GM18873 (cell line): ENCODE measurements at regions not wholly inside any gene's neighbourhood (a gene's known extent, or its start where the extent isn't known, plus 50 kb on each side); places are given as distances from the start of the nearest gene placed in this dataset.
"Not testable (repeated sequence)": the region's sequence is repeated elsewhere in the genome, so short reads cannot be mapped to it uniquely, and the experiment has no call there.

Source experiments
- ATAC-seq: cut with Tn5 transposase; IDR thresholded peaks from one replicate; pipeline ENCODE4 v1.9.1; 2021; ENCODE audit warnings: mild to moderate bottlenecking, moderate library complexity, moderate number of reproducible peaks; ENCODE audit not compliant: unreplicated experiment, low FRiP score

DNA sequence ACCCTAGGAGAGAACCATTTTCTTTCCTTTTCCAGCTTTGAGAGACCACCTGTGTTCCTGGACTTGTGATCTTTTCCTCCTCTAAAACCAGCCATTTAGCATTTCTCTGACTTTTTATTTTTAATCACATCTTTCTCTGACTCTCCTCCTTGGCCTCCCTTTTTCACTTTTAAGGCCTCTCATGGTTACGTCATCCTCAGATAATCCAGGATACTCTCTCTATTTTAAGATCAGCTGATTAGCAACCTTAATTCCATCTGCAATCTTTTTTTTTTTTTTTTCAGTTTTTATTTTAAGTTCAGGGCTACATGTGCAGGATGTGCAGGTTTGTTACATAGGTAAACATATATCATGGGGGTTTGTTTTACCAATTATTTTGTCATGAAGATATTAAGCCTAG is 54.0 kb downstream of the RFPL4B start:
- ATAC-seq = no peak

- no peak for ATAC-seq
These were observed 60.0 kb downstream of the RFPL4B start for GRCh38 chr6:112407101-112407590.

GRCh38 chr6:112408522-112408921 is 61.4 kb downstream of the RFPL4B start:
- ATAC-seq = no peak

- ATAC-seq = no peak
These were observed 62.2 kb downstream of the RFPL4B start for GRCh38 chr6:112409311-112409710.

- ATAC-seq = no peak
These were observed 66.7 kb downstream of the RFPL4B start for GRCh38 chr6:112413780-112414179.

GRCh38 chr6:112415366-112415765 is 68.2 kb downstream of the RFPL4B start:
- ATAC-seq = no peak

DNA sequence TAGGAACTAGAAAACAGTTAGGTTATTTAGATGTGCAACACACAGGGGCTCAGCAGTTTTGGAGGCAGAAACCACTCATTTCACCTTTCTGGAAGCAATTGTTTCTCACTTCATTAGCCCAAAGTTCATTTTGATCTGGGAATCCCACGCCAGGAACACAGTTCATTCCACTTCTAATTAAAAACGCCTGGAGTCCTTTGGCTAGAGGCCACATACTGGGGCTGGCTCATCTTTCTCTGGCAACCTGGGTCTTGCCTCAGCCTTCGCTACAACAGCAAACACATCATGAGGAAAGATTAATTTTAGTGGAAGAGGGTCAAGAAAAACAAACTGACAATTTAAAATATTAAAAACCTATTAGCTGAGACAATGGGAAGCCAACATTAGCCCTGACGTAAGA is 69.7 kb downstream of the RFPL4B start:
- ATAC-seq = no peak

DNA sequence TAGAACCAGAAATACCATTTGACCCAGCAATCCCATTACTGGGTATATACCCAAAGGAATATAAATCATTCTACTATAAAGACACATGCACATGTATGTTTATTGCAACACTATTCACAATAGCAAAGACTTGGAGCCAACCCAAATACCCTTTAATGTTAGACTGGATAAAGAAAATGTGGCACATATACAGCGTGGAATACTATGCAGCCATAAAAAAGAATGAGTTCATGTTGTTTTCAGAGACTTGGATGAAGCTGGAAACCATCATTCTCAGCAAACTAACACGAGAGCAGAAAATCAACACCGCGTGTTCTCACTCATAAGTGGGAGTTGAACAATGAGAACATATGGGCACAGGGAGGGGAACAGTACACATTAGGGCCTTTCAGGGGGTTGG is 79.9 kb downstream of the RFPL4B start:
- ATAC-seq = not testable (repeated sequence)

- no peak for ATAC-seq
These were observed 80.4 kb downstream of the RFPL4B start for GRCh38 chr6:112427499-112427898.

- no peak for ATAC-seq
These were observed 81.3 kb downstream of the RFPL4B start for GRCh38 chr6:112428477-112428876.

DNA sequence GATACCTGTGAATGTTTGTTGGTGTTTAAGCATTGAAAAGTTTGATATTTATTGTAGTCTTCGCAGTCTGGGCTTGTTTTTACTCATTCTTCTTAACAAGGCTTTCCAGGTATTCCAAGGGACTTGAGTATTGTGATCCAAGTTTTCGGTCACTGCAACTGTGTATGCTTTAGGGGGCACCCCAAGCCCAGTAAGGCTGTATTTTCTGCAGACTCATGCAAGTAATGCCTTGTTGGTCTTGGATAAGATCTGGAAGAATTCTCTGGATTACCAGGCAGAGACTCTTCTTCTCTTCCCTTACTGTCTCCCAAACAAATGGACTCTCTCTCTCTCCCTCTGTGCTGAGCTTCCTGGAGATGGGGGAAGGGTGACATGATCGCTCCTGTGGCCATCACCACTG is 82.1 kb downstream of the RFPL4B start:
- ATAC-seq = no peak

DNA sequence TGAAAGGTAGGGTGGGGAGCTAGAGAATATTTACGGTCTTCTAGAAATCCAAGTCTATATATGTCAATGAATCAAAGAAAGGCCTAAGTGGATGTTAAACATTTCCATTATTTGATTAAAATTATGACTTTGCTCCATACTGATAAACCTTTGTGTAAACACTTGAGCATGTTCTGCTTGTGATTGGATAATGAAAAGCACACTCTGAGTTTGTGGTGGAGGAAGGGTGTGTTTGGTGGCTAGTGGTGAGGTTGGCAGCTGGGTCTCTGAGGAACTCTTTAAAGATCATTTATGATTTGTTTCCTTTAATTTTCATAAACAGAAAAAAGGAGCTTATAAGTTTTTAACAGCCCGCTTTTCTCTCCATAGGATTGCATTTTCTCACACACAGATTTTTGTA is 84.7 kb downstream of the RFPL4B start:
- no peak for ATAC-seq

DNA sequence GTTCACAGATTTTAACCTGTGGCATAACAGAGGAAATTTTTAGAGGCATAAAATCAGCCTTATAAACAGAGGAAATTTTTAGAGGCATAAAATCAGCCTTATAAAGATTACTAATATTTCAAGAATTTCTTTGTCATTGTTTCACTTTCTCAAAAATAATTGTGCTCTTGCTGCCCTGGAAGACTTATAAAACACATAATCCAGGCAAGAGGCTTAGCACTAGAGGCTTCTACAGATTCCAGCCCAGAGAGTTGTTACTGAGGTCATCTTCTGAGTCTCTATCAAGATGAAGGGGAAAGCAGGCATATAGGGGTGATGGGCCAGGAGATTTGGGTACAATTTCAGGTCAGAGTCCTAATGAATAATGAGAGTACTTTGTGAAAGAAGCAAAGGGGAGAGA is 85.7 kb downstream of the RFPL4B start:
- ATAC-seq = no peak

GRCh38 chr6:112433457-112433856 is 86.3 kb downstream of the RFPL4B start:
- ATAC-seq = no peak

DNA sequence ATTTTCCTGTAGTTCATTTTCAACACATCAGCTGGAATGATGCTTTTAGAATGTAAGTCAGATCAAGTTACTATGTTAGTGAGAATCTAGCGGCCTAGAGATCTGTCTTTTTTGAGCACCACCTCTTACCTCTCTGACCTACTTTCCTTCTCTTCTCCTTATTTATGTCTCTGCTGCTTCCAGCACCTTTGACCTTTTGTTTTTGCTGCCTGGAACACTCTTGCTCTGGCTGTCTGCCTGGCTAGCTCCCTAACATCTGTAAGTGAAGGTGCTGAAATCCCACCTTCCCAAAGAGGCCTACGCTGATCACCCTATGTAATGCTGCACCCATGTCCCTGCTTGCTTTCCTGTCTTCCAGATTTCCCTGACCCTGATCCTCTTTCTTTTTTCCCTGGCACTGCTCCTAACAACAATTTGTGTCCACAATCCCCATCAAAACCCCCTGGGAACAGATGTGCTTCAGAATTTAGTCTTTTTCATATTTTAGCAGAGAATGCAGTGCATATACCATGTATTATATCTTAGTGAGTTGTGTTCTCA is 87.8 kb downstream of the RFPL4B start:
- no peak for ATAC-seq

GRCh38 chr6:112437058-112437457 is 89.9 kb downstream of the RFPL4B start:
- no peak for ATAC-seq

DNA sequence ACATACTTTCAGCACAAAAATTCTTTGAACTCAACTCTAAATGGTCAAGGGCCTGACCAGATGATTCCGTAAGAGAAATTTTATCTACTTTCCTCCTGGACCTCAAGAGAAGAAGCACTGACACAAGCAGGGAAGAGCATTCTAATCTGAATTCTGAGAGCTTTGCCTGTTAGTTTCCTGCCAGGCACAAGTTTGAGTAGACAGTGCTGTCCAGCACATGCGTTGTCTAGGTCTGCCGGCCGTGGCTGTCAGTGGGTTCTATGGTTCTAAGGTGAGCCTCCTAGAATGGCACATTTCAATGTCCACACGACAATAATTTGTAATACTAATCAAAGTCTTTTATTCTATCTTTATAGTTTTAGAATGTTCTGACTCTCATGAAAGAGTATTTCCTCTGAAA is 91.9 kb downstream of the RFPL4B start:
- no peak for ATAC-seq

DNA sequence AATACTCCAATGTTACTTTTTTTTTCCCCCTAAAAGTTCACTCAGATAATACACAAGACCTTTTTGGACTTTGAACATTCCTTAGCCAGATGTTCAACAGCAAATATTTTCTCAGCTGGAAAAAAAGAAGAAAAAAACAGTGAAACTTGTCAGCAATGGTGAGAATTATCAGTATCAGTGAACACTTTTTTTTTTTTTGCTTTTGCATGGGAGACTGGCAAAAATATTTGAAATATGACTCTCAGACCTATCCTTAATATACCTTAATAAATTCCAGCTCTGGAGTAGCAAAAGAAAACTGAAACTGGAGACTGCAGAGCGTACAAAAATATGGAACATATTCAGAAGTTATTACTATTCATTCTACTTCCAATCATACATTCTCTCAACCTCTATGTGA is 92.3 kb downstream of the RFPL4B start:
- ATAC-seq = no peak

DNA sequence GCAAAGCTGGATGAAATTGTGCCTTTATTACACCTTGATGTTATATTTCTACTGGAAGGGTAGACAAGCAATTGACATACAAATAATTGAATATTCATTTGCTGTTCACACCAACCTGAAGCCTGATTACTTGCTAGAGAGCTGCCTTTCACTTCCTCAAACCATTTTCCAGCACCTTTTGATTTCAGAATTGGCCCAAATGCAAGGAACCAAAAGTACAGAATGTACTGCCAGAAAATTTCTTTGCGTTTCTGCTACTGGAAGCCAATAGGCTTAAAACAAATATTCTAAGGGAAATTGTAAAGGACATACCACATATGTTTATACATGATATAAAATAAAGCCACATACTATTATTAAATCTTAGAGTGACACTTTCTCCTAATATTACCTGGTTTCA is 94.5 kb downstream of the RFPL4B start:
- ATAC-seq = no peak

- ATAC-seq = no peak
These were observed 96.3 kb downstream of the RFPL4B start for GRCh38 chr6:112443179-112444065.

DNA sequence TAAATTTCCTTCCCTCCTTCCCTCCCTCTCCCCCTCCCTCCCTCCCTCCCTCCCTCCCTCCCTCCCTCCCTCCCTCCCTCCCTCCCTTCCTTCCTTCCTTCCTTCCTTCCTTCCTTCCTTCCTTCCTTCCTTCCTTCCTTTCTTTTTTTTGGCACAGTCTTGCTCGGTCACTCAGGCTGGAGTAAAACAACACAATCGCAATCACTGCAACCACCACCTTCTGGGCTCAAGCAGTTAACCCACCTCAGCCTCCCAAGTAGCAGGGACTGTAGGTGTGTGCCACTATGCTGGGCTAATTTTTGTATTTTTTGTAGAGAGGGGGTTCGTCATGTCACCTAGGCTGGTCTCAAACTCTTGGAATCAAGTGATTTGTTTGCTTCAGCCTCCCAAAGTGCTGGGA is 101.7 kb downstream of the RFPL4B start:
- not testable (repeated sequence) for ATAC-seq

GRCh38 chr6:112450663-112451062 is 103.5 kb downstream of the RFPL4B start:
- ATAC-seq = no peak
